Urothelium cell line (cell line): ENCODE measurements at regions not wholly inside any gene's neighbourhood (a gene's known extent, or its start where the extent isn't known, plus 50 kb on each side); places are given as distances from the start of the nearest gene placed in this dataset.

ENCODE experiments used
- DNase-seq: peaks from one replicate; pipeline ENCODE4 v3.0.0; 2011; ENCODE audit warnings: low spot score, mixed read lengths
- FAIRE-seq: peaks from 2 replicates; lab custom pipeline; 2011; peaks lifted over from hg19 to GRCh38; lab: Jason Lieb, UNC

GRCh38 chr17:17416400-17417360, 60.1 kb upstream of the MED9 start:
- FAIRE-seq = no peak
- DNase-seq = peak; percentile 37

DNA sequence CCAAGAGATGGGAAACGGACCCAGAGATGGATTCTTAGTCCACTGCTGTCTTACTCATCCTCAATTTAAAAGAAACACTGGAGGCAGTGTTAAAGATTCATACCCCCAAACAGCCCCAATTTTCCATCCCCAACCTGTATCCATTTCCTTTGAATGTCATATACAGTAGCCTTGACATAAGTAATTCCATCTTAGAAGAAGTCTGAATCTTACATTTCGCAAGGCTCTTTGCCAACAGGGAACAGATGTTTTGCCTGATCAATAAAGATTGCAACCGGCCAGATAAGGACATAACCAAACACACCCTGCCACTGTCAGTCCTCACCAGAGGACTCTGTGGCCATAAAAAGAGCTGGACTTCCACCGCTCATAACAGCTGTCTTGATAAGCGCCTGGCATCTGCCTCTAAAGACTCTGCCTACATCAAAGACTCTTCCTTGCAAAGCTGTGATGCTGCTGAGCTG, 59.0 kb upstream of the MED9 start:
- FAIRE-seq (no peak), DNase-seq (no peak)

DNA sequence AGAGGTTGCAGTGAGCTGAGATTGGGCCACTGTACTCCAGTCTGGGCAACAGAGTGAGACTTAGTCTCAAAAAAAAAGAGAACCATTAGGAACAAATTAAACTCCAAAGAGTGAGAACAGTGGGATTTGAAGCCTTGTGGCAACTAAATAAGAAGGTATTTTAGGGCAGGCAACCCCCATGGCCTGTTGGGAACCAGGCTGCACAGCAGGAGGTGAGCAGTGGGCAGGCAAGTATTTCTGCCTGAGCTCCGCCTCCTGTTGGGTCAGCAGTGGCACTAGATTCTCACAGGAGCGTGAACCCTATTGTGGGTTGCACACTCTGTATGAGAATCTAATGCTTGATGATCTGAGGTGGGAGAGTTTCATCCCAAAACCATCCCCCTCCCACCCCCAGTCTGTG, 57.6 kb upstream of the MED9 start:
- FAIRE-seq (no peak), DNase-seq (no peak)

DNA sequence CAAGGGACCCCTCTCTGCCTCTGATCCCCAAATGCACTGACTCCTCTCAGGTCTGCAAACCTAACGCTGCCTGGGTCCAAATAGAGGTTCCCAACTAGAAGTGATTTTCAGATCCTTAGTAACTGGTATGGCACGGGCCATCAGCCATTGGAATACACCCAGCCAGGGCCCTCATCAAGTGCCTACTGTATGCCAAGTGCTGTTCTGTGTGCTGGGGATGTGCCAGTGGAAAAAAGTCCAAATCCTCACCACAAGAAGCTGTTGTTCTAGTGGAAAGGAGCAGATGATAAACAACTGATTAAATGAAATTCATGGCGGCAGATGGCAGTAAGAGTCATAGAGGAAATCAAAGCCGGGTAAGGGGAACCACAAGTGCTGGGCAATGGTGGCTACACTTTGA, 57.2 kb upstream of the MED9 start:
- FAIRE-seq = no peak
- no peak for DNase-seq

- FAIRE-seq = no peak
- DNase-seq = no peak
Measured at GRCh38 chr17:17420082-17420481, 56.7 kb upstream of the MED9 start.

DNA sequence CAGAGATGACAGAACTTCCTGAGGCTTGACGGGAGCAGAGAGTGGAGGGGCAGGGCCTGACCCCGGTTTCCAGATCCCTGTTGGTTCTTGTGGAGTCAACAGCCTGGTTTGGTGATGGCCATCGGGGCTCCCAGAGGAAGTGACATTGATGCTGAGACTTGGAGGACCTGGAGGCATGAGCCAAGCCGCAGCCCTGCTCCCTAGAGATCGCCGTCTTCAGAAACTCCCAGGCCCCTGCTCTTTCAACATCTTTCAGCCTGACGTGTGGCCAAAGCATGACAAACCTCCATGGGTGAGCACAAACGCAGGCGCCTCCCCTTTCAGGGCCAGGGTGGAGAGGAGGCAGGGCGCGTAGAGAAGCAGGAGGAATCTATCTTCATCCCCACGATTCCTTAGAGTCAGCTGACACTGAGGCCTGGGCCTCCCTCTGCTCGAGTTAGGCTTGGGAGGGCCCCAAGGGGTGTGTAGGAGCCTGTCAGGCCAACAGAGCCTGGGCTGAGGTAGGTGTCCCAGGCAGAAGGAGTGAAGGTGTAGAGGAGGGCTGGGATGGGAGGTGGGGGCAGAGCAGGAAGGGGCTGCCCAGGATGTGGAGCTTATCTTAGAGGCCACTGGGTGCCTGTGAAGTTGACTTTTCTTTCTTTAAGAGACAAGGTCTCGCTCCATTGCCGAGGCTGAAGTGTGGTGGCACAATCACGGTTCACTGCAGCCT, 56.1 kb upstream of the MED9 start:
- FAIRE-seq = no peak
- DNase-seq = peak; percentile 28

GRCh38 chr17:17421346-17422216, 55.2 kb upstream of the MED9 start:
- no peak for DNase-seq
- peak; percentile 37 for FAIRE-seq

DNA sequence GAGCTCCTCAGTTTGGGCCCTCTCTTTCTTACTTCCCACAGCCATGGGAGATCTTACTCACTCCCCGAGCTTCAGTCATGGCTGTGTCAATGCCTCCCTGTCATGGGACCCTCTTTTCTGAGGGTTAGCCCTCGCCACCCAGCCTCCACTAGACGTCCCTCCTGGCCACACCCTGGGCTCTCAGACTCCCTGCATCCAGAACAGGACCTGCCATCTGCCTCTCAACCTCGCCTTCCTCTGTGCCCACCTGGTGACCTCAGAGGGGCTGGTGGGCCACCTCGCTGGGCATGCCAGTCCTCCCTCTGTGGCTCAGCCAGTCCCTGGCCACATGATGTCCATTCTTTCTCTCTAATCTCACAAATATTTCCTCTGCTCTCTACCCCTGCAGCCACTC, 54.6 kb upstream of the MED9 start:
- FAIRE-seq (no peak), DNase-seq (no peak)

DNA sequence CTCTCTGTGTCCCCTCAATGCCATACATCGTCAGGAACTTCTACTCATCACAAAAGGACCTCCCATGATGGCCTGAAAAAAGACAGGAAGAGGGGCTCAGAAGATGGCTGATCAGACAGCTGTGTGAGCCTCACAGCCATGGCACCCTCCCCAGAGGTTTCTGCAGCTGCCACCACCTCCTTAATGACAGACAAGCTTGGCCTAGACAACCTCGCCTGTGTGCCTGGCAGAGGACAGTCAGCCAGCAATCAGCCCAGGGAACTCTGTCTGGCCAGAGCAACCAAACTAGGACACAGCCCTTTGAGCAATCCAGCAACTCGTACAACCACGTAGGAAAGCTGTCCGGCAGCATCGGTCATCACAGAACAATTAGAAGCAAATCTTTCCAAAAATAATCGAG, 54.2 kb upstream of the MED9 start:
- DNase-seq (no peak), FAIRE-seq (no peak)

GRCh38 chr17:17423656-17424055, 53.1 kb upstream of the MED9 start:
- DNase-seq (no peak), FAIRE-seq (no peak)

- DNase-seq (no peak), FAIRE-seq (no peak)
Measured at GRCh38 chr17:17424552-17424951, 52.2 kb upstream of the MED9 start.

GRCh38 chr17:17425005-17425404, 51.8 kb upstream of the MED9 start:
- DNase-seq (no peak), FAIRE-seq (no peak)

GRCh38 chr17:17425591-17425990, 51.2 kb upstream of the MED9 start:
- FAIRE-seq (no peak), DNase-seq (no peak)

GRCh38 chr17:17426184-17426583, 50.6 kb upstream of the MED9 start:
- FAIRE-seq (peak; percentile 73), DNase-seq (no peak)
